ENCODE measurements at regions not wholly inside any gene's neighbourhood (a gene's known extent, or its start where the extent isn't known, plus 50 kb on each side); places are given as distances from the start of the nearest gene placed in this dataset.

- no peak for DNase-seq (ENCODE audit: low read depth)
These were observed 135.7 kb downstream of the DSEL start for GRCh38 chr18:67380867-67381266.

- DNase-seq (ENCODE audit: low read depth) = no peak
These were observed 136.5 kb downstream of the DSEL start for GRCh38 chr18:67379981-67380380.

- no peak for DNase-seq (ENCODE audit: low read depth)
These were observed 140.1 kb downstream of the DSEL start for GRCh38 chr18:67376372-67376771.

- no peak for DNase-seq (ENCODE audit: low read depth)
These were observed 142.9 kb downstream of the DSEL start for GRCh38 chr18:67373636-67374035.

GRCh38 chr18:67367540-67367939 lies 149.0 kb downstream of the DSEL start:
- no peak for DNase-seq (ENCODE audit: low read depth)

GRCh38 chr18:67363694-67364093 lies 152.8 kb downstream of the DSEL start:
- no peak for DNase-seq (ENCODE audit: low read depth)

GRCh38 chr18:67362906-67363305 lies 153.6 kb downstream of the DSEL start:
- DNase-seq (ENCODE audit: low read depth) = no peak

GRCh38 chr18:67359873-67360838 lies 156.4 kb downstream of the DSEL start:
- no peak for DNase-seq (ENCODE audit: low read depth)

GRCh38 chr18:67358947-67359346 lies 157.6 kb downstream of the DSEL start:
- no peak for DNase-seq (ENCODE audit: low read depth)

GRCh38 chr18:67354692-67355091 lies 161.8 kb downstream of the DSEL start:
- no peak for DNase-seq (ENCODE audit: low read depth)

- no peak for DNase-seq (ENCODE audit: low read depth)
These were observed 162.4 kb downstream of the DSEL start for GRCh38 chr18:67354091-67354490.

- no peak for DNase-seq (ENCODE audit: low read depth)
These were observed 169.1 kb downstream of the DSEL start for GRCh38 chr18:67347438-67347837.

GRCh38 chr18:67342159-67342558 lies 174.4 kb downstream of the DSEL start:
- DNase-seq (ENCODE audit: low read depth) = no peak

GRCh38 chr18:67337696-67338095 lies 178.8 kb downstream of the DSEL start:
- no peak for DNase-seq (ENCODE audit: low read depth)

GRCh38 chr18:67331857-67332256 lies 184.7 kb downstream of the DSEL start:
- no peak for DNase-seq (ENCODE audit: low read depth)

GRCh38 chr18:67319109-67319508 lies 197.4 kb downstream of the DSEL start:
- DNase-seq (ENCODE audit: low read depth) = no peak

- no peak for DNase-seq (ENCODE audit: low read depth)
These were observed 197.9 kb downstream of the DSEL start for GRCh38 chr18:67318651-67319050.

- no peak for DNase-seq (ENCODE audit: low read depth)
These were observed 205.7 kb downstream of the DSEL start for GRCh38 chr18:67310826-67311225.

GRCh38 chr18:67308819-67309218 lies 207.7 kb downstream of the DSEL start:
- DNase-seq (ENCODE audit: low read depth) = no peak

GRCh38 chr18:67305466-67305865 lies 211.1 kb downstream of the DSEL start:
- no peak for DNase-seq (ENCODE audit: low read depth)

GRCh38 chr18:67302043-67302442 lies 214.5 kb downstream of the DSEL start:
- no peak for DNase-seq (ENCODE audit: low read depth)

- DNase-seq (ENCODE audit: low read depth) = no peak
These were observed 214.9 kb downstream of the DSEL start for GRCh38 chr18:67301592-67301991.

- no peak for DNase-seq (ENCODE audit: low read depth)
These were observed 216.0 kb downstream of the DSEL start for GRCh38 chr18:67300498-67300897.

- DNase-seq (ENCODE audit: low read depth) = no peak
These were observed 223.7 kb downstream of the DSEL start for GRCh38 chr18:67292814-67293213.

Measured in stimulated activated CD8-positive, alpha-beta memory T cell treated with anti-CD3 and anti-CD28 coated beads, Interleukin-7, amount 100 ng/mL, for 24 hours (primary cell).